Mesothelial cell of epicardium (in vitro differentiated cells): ENCODE measurements at regions not wholly inside any gene's neighbourhood (a gene's known extent, or its start where the extent isn't known, plus 50 kb on each side); places are given as distances from the start of the nearest gene placed in this dataset.

Source experiments
- DNase-seq, 2 experiments: peaks; one replicate each; pipeline ENCODE4 v3.0.0; 2021; ENCODE audit warnings: low spot score in 2 of 2; ENCODE audit not compliant: unreplicated experiment in 2 of 2
- H3K27ac Mint-ChIP-seq: 2 replicates; pipeline ENCODE4 v1.8.0; 2021; ENCODE audit warnings: mixed read lengths
- H3K27me3 Mint-ChIP-seq: 2 replicates; pipeline ENCODE4 v1.8.0; 2021; ENCODE audit warnings: low read depth, mixed read lengths
- H3K36me3 Mint-ChIP-seq: 2 replicates; pipeline ENCODE4 v1.8.0; 2021; ENCODE audit warnings: mixed read lengths
- H3K4me1 Mint-ChIP-seq: 2 replicates; pipeline ENCODE4 v1.8.0; 2021; ENCODE audit warnings: mixed read lengths
- H3K4me3 Mint-ChIP-seq: 2 replicates; pipeline ENCODE4 v1.8.0; 2021; ENCODE audit warnings: mild to moderate bottlenecking, moderate library complexity, mixed read lengths
- H3K9me3 Mint-ChIP-seq: 2 replicates; pipeline ENCODE4 v1.8.0; 2021; ENCODE audit warnings: mixed read lengths
- TF ChIP-seq, protein P1 (sequence below): fragments of 200-600 bp; sonication (generic); IDR thresholded peaks from one replicate; pipeline ENCODE4 v1.5.0; 2021; ENCODE audit warnings: antibody characterized with exemption; ENCODE audit not compliant: unreplicated experiment

DNA sequence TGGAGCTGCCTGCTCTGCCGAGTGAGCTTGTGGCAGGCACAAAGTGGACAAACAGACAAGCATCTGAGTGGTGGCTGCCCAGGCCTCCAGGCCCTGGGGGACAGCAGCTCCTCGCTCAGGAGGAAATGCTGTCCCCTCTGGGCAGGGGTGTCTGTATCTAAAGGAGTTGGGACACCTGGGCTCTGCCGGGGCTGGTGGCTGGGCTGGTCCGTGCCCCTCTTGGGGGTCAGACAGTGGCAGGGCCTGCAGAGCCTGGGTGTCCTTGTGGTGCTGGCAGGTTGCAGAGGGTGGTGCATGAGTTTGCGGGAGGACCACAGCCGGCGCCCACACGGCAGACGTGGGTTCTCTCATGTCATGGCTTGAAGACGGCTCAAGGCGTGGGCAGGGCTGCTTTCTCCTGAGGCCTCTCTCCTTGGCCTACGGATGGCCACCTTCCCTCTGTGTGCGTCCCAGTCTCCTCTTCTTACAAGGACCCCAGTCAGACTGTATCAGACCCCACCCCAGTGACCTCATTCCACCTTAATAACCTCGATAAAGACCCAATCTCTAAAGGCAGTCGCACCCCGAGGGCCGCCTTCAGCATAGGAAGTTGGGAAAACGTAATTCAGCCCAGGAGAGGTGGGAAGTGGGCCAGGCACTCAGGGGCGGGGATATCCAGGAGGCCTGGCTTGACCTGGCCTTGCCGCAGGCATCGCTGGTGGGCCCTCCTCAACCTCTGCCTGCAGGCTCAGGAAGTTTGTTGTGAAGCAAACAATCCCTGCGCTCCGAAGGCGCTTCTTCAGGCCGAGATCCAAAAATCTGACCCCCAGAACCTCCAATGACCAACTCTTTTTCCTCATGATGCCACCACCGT lies 110.0 kb downstream of the KIF26A start:
- TF ChIP-seq, protein P1, sequence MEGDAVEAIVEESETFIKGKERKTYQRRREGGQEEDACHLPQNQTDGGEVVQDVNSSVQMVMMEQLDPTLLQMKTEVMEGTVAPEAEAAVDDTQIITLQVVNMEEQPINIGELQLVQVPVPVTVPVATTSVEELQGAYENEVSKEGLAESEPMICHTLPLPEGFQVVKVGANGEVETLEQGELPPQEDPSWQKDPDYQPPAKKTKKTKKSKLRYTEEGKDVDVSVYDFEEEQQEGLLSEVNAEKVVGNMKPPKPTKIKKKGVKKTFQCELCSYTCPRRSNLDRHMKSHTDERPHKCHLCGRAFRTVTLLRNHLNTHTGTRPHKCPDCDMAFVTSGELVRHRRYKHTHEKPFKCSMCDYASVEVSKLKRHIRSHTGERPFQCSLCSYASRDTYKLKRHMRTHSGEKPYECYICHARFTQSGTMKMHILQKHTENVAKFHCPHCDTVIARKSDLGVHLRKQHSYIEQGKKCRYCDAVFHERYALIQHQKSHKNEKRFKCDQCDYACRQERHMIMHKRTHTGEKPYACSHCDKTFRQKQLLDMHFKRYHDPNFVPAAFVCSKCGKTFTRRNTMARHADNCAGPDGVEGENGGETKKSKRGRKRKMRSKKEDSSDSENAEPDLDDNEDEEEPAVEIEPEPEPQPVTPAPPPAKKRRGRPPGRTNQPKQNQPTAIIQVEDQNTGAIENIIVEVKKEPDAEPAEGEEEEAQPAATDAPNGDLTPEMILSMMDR = no peak
- Mint-ChIP-seq H3K9me3 (no peaks in the 10 kb centered on the region), H3K27ac (no peak overlapping the region), H3K4me3 (no peak overlapping the region), H3K27me3 (peaks cover 2% of the 10 kb centered on the region), H3K4me1 (no peaks in the 10 kb centered on the region), H3K36me3 (no peaks in the 10 kb centered on the region)
- DNase-seq = no peak

DNA sequence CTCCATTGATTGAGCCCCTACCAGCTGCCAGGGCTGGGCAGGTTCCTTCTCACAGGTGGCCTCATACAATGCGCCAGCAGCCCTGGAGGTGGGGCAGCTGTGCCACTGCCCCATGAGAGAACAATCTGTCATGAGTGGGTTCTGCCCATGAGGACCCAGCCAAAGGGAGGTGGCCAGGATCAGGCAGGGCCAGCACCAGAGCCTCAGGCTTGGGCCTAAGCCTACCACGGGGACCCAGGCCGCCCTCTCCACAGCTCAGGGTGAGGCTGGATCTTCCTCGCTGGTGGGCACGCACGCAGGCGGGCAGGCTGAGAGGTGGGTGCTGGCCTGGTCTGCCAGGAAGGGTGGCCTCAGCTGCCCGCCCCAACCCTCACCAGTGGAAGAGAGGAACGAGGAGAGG lies 110.7 kb downstream of the KIF26A start:
- H3K9me3 Mint-ChIP-seq = no peaks in the 10 kb centered on the region
- no peaks in the 10 kb centered on the region for H3K36me3 Mint-ChIP-seq
- DNase-seq = no peak
- H3K4me3 Mint-ChIP-seq = no peak overlapping the region
- no peak overlapping the region for H3K27ac Mint-ChIP-seq
- peaks cover 2% of the 10 kb centered on the region for H3K27me3 Mint-ChIP-seq
- no peaks in the 10 kb centered on the region for H3K4me1 Mint-ChIP-seq
- TF ChIP-seq, protein P1 = no peak

DNA sequence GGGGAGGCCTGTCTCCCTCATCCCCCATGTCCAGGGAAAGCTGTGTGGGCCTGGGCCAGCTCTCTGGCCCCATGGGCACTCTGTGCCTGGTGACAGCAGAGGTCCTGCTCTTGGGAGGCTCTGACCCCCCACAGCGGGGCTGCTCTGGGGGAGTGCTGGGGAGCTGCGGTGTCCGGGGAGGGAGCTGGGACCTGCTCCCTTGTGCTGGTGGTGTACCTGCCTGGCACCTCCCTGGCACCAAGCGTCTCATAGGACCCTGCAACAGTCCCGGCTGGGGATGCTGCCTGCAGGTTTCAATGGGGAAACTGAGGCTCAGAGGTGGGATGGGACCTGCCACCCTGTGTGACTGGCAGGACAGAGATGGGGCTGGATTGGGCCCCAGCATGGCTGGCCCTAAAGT lies 111.3 kb downstream of the KIF26A start:
- no peaks in the 10 kb centered on the region for H3K9me3 Mint-ChIP-seq
- DNase-seq = no peak
- H3K36me3 Mint-ChIP-seq = no peaks in the 10 kb centered on the region
- no peak overlapping the region for H3K27ac Mint-ChIP-seq
- peaks cover 5% of the 10 kb centered on the region for H3K27me3 Mint-ChIP-seq
- H3K4me1 Mint-ChIP-seq = no peaks in the 10 kb centered on the region
- no peak overlapping the region for H3K4me3 Mint-ChIP-seq
- TF ChIP-seq, protein P1 = no peak

DNA sequence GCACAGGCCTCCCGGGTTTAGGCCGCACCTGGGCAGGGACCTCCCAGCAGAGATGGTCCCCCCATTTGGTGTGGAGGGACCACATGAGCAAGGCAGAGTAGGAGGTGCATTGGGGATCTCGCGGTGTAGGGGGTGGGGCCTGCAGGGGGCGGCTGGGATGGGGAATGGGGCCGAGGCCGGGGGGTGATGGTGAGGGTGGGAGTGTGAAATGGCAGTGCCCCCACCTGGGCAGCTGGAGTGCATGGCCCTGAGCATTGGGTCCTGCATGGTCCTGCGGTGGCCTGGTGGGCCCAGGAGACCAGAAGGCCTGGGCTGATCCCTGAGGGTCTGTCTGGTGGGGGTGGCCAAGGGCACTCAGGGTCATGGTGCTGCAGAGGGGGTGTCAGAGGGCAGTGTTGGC lies 111.8 kb downstream of the KIF26A start:
- no peaks in the 10 kb centered on the region for H3K4me1 Mint-ChIP-seq
- H3K9me3 Mint-ChIP-seq = no peaks in the 10 kb centered on the region
- TF ChIP-seq, protein P1 = no peak
- no peaks in the 10 kb centered on the region for H3K36me3 Mint-ChIP-seq
- peaks cover 5% of the 10 kb centered on the region for H3K27me3 Mint-ChIP-seq
- no peak overlapping the region for H3K27ac Mint-ChIP-seq
- no peak for DNase-seq
- no peak overlapping the region for H3K4me3 Mint-ChIP-seq

DNA sequence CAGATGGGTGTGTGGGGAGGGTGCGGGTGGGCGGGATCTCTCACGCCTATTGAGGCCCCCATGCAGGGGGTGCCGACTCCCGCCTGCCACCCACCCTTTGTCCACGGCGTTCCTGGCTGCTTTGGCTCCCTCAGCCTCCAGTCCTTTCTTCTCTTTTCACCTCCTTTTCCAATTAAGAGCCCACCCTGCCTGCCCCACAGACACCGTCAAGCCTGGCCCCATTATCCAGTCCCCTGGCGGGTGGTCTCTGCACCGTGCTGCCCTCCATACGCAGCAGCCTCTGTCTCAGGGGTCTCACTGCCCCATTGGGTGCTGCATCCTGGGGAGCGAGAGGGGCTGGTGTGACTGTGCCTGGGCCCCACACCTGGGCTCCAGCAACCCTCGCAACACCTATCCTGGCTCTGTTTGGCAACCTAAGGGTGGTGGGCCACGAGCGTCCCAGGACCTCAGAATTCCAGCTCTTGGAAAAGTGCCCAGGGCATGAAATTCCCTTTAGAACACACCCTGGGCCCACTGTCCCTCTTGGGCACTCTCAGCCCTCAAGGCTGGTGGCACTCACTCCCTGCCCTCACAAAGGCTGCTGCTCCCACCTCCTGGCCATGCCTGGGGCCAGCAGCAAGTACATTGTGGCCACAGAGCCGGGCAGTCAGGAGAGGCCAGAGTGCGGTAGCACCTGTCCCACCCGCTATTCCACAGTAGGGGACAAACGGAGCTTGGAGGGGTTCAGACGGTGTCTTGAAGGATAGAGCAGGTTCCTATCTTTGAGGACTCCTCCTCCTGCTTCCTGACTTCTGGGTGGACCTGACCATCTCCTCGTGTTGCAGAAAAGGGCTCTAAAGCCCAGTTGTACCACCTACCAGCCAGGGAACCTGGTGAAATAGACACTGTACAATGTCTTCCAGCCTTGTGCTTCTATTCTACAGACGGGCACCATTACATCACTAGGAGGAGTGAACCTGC lies 114.1 kb downstream of the KIF26A start:
- Mint-ChIP-seq H3K36me3 (no peaks in the 10 kb centered on the region), H3K4me3 (no peak overlapping the region), H3K27me3 (peaks cover 18% of the 10 kb centered on the region), H3K9me3 (peaks cover 5% of the 10 kb centered on the region), H3K4me1 (no peaks in the 10 kb centered on the region), H3K27ac (no peak overlapping the region)
- DNase-seq = no peak
- TF ChIP-seq, protein P1 = no peak
